Stimulated activated CD4-positive, alpha-beta T cell treated with anti-CD3 and anti-CD28 coated beads, Interleukin-1b, Interleukin-23, amount 100 ng/mL, for 48 hours (primary cell): ENCODE measurements at regions not wholly inside any gene's neighbourhood (a gene's known extent, or its start where the extent isn't known, plus 50 kb on each side); places are given as distances from the start of the nearest gene placed in this dataset.

Source experiments
- DNase-seq: peaks from one replicate; pipeline ENCODE4 v3.0.0-alpha.2; 2020

- no peak for DNase-seq
Observed at GRCh38 chr15:47950447-47950846, 170.3 kb upstream of the SLC24A5 start.

GRCh38 chr15:47951781-47952180 lies 169.0 kb upstream of the SLC24A5 start:
- no peak for DNase-seq

GRCh38 chr15:47954196-47954595 lies 166.6 kb upstream of the SLC24A5 start:
- DNase-seq: no peak

GRCh38 chr15:47955021-47955420 lies 165.8 kb upstream of the SLC24A5 start:
- no peak for DNase-seq

- no peak for DNase-seq
Observed at GRCh38 chr15:47959617-47960413, 161.0 kb upstream of the SLC24A5 start.

- DNase-seq: peak; percentile 10
Observed at GRCh38 chr15:47961401-47962090, 159.2 kb upstream of the SLC24A5 start.

GRCh38 chr15:47963265-47963664 lies 157.5 kb upstream of the SLC24A5 start:
- no peak for DNase-seq

GRCh38 chr15:47964229-47964628 lies 156.6 kb upstream of the SLC24A5 start:
- no peak for DNase-seq

- no peak for DNase-seq
Observed at GRCh38 chr15:47965297-47965696, 155.5 kb upstream of the SLC24A5 start.

- no peak for DNase-seq
Observed at GRCh38 chr15:47968593-47968992, 152.2 kb upstream of the SLC24A5 start.

GRCh38 chr15:47971637-47972036 lies 149.2 kb upstream of the SLC24A5 start:
- DNase-seq: no peak

GRCh38 chr15:47972738-47973137 lies 148.1 kb upstream of the SLC24A5 start:
- no peak for DNase-seq

- DNase-seq: no peak
Observed at GRCh38 chr15:47974724-47975123, 146.1 kb upstream of the SLC24A5 start.

GRCh38 chr15:47975427-47975826 lies 145.4 kb upstream of the SLC24A5 start:
- no peak for DNase-seq

- no peak for DNase-seq
Observed at GRCh38 chr15:47983533-47983932, 137.3 kb upstream of the SLC24A5 start.

- DNase-seq: no peak
Observed at GRCh38 chr15:47985568-47985967, 135.2 kb upstream of the SLC24A5 start.

- DNase-seq: no peak
Observed at GRCh38 chr15:47987461-47987860, 133.3 kb upstream of the SLC24A5 start.

GRCh38 chr15:47987908-47988532 lies 132.8 kb upstream of the SLC24A5 start:
- no peak for DNase-seq

GRCh38 chr15:47988564-47988963 lies 132.2 kb upstream of the SLC24A5 start:
- DNase-seq: no peak

- no peak for DNase-seq
Observed at GRCh38 chr15:47990821-47991220, 130.0 kb upstream of the SLC24A5 start.

- DNase-seq: no peak
Observed at GRCh38 chr15:47991357-47991756, 129.4 kb upstream of the SLC24A5 start.

GRCh38 chr15:47993051-47993450 lies 127.7 kb upstream of the SLC24A5 start:
- DNase-seq: no peak

GRCh38 chr15:47997195-47998080 lies 123.4 kb upstream of the SLC24A5 start:
- DNase-seq: no peak
